HG03342 (cell line): ENCODE measurements at regions not wholly inside any gene's neighbourhood (a gene's known extent, or its start where the extent isn't known, plus 50 kb on each side); places are given as distances from the start of the nearest gene placed in this dataset.

Source experiments
- ATAC-seq: cut with Tn5 transposase; IDR thresholded peaks from one replicate; pipeline ENCODE4 v1.9.1; 2021; ENCODE audit warnings: mild to moderate bottlenecking, moderate library complexity; ENCODE audit not compliant: unreplicated experiment

DNA sequence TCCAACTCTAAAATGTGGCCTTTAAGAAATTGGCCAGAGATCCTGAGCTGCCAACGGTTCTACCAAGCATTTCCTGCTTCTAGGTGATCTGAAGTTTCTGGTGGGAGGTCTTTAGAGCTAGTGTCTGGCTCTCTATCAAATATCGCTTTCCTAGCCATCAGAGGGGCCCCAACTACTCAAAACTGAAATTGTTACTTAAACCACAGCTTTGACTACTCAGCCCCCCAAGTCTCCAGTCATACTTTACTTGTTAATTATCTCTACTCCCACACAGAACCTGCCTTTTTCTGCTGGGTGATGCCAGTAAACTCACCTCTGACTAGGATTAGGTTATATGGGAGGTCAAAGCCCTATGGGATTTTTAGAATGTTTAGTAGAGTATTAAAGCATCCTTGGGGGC is 95.1 kb downstream of the FASLG start:
- ATAC-seq = no peak

DNA sequence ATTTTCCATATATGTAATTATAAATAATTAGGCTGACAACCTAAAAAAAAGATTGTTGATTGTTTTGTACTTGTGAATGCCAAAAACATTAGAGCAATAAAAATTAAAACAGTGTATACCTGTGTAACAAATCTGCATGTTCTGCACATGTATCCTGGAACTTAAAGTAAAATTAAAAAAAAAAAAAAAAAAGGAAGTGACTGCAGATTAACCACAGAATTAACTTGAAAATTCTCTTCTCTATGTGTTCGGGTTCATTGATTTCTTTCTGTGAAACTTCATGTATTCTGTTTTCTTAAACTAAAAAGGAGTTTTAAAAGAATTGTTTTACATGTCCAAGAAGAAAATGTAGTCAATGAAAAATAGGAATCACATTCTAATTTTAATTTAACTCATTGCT is 95.7 kb downstream of the FASLG start:
- no peak for ATAC-seq

DNA sequence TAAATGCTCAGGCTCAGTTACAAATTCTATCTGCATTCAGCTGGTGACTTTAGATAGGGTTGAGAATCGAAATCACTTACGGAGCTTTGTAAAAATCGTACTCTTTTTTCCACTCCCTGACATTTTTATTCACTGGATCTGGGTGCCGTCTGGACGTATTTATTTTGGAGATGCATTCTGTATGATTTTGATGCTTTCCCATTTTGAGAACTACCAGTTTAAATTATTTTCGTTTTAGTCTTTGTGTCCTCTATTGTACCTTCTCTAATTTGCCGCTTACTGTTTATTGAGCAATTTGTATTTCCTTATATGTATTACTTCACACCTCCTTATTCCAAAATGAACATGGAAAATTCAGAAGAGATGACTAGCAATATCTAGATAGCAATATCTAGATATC is 96.2 kb downstream of the FASLG start:
- no peak for ATAC-seq

DNA sequence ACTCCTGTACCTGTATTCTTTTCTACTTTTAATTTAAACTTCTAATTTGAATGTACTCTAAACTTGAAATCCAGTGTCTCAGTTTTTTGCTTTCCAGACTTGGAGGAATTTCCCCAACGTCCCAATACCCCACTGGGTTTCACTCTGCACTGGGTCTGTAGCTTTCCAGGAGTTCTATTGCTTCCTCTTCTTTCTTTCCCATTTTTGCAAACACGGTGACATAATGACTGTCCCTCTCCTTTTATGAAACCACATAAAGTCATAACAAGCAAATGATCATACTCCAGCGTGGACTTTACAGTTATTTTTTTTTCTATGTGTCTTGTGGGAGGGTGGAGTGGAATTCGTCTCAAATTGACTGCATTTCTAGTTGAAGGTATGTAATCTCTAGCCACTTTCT is 97.1 kb downstream of the FASLG start:
- no peak for ATAC-seq

DNA sequence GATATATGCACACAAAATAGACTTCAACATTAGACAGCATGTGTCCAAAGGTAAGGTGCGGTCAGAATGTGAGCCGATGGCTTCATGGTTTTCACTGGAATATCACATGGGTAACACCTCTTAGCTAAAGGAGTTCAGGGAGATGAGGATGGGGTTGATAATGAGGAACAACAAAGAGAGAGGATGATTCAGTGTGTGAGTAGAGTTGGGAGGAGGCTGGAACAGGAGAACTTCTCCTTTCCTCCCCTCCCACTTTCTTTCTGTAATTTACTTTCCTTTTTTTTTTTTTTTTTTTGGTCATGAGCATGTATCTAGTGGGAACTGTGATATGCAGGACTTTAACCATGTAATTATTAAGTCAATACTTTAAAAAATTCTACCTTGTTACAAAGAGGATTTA is 99.4 kb downstream of the FASLG start:
- no peak for ATAC-seq

DNA sequence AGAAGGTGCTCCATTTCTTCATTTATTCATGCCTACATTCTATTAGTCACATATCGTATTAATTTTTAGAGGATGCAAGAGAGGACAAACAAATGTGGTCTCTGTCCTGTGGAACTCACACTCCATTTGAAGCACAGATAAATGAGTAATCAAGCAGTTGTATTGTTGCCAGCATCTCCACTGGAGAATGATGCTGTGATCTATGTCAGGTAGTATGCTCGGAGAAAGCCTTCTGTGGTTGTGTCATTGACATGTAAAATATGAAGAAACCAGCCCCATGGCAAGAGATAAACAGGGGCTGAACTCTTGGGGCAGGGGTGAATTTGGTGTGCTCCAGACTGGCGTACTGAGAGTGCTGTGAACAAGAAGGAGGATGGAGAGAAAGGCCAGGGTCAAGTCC is 101.2 kb downstream of the FASLG start:
- no peak for ATAC-seq

DNA sequence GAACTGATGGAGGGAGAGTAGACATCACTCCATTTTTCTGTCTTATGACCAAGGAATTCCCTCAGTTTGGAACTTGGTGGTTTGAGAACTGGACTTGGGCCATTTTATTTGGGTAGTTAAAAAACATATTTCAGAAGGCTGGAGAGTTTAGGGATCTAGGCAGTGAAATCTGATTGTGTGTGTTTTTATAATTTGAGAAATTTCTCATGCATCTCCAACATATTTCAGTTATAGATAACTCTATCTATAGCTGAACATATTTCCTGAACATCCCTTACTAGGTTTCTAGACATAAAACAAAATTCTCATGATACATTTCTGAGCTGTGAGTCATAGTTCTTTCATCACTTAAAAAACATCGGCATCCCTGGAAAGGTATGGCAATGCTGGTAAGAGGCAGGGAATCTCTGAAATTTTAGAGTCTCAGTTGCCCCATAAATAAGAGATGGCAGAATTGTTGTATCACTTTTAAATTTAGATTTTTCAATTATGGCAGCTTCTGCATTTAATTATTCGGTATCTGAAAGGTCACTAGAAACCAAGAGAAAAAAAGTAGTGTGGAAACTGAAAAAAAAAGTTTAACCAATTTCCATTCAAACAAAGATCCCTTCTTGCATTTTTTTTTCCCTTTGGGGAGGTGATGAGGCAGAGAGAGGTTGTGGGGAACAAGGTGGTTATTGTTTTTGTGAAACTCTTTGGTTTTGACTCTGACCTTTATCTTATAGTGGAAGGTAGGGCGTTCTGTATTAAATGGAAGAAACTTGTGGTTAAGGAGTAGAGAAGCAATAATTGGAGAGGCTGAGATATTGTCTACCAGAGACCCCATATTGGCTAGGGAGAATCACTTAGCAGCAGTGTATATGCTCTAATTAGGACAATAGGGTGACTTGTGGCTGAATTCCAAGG is 102.9 kb downstream of the FASLG start:
- no peak for ATAC-seq

DNA sequence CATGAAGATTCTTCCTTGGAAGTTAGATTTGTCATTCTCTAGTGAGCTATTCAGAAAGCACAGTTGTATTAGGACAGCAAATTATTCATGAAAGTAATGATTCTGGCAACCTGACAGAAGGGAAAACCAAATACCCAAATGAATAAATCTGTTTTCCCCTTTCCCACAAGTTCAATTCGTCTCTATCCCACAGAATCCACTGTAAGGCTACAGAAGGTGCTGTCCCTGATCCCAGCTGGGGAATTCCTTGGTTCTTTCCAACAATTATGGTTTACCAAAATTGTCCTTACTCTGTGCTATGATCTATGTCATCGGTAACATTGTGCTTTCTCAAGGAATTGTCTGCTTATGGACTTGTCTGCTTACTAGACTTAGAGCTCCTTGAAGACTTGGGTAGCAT is 104.2 kb downstream of the FASLG start:
- ATAC-seq = no peak

DNA sequence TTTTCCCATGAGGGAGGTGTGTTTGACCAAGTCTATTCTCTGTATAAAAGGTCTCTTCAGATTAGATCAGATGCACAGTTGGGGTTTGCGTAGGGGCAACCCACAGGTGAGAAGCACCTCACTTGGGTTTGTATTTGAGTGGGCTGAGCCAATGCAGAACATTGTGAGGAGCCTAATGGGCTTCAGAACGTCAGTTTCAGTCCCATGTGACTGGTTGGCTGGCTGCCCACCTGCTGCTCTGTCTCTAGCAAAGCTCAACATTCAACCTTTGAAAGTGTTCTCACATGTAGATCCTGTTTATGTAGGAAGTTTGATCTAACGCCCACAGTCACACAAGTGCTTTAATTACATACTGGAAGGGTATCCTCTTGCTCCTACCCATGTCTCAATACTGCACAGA is 105.5 kb downstream of the FASLG start:
- no peak for ATAC-seq

DNA sequence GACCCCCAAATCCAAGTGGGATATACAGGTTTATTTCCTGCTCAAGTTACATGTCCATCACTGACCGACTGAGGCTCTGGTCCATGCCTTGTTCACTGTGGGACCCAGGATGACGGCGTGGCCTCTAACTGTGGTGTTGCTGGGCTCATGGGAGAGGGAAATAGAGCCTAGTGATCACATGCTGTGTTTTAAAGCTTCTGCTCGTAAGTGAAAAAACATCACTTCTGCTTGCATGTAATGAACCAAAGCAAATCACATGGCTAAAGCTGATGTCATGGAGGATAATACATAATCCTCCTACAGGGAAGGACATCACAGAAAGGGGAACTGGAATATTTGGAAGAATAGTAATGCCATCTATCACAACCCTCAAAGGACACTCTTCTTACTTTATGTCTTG is 107.6 kb downstream of the FASLG start:
- no peak for ATAC-seq

DNA sequence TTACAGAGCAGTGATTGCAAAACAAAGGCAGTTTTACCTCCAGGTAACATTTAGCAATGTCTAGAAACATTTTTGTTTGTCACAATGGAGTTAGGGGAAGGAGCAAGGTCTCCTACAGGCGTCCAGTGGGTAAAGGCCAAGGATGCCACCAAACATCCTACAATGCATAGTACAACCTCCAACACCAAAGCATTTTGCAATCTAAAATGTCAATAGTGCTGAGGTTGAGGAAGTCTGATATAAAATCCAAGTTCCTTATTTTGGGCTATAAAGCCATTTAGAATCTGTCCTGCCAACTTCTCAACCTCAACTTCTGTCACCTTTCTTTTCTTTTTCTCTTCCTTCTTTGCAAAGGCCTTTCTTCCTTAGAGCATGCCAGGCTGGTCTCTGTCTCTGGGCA is 111.2 kb downstream of the FASLG start:
- ATAC-seq = no peak

DNA sequence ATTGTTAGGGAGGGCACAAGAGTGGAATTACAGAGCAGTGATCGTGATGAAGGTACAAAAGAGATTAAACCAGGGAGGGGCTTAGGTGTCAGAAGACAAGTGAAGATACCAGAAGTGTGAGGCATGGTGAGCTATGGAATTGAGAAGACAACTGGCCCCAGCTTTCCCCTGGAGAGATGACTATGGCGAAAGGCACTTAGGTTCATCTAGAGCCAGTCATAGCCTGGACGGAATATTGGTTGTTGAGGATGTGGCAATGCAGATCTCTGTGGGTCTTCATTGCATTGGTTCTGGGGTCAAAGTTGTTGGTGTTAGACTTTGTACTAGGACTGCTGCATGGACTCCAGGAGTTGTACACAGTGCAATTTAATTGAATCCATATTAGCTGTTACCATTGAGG is 115.7 kb downstream of the FASLG start:
- no peak for ATAC-seq

DNA sequence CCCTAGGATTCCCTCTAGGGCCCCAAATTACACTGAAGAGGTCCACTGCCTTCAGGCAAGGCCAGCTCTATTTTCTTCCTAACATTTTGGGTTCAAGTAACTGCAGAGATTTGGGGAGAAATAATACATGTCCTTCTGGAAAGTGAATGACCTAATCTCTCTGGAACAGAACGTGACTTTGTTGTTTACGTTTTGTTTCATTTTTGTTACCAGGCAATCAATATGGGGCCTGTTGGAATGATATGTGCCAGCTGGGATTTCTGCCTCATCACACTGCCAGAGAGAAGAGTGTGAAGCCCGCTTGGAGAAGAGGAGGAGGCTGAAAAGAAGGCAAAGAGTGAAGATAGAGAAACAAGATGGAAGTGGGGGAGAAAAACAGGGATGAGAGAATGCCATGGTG is 116.7 kb downstream of the FASLG start:
- ATAC-seq = no peak

DNA sequence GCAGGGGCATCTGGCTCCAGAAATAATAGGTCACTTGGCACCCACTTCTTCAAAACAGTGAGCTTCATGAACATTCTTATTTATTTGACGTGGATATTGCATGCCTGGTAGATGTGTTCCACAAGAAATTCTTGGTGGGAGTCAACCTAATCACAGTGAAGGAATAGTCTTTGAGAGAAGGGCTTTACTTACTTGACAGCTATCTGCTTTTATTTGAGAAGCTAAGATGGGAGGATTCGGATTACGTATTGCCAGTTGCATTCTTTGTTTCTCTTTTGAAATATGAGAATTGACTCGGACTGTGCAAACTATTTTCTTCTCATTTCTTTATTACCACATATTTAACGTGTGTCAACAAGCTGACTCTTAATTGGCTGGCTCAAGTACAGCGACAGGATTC is 117.2 kb downstream of the FASLG start:
- ATAC-seq = no peak

DNA sequence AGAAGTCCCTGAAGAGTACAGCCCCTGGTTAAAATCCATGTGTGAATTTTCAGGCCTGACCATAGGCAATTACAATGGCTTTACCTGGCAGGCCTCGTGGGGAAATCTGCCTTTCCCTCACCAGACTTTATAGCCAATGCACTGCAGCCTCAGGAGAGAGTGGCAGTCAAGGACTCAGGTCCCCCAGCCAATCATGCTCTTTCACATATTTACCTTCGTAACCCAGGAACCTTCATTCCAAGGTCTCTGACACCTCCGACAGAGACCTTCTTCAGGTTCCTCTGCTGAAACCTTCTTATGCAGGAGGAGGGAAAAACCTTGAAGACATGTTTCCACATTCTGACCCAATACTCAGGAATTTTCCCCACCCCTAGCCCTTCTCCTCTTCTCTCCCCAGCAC is 118.9 kb downstream of the FASLG start:
- no peak for ATAC-seq

DNA sequence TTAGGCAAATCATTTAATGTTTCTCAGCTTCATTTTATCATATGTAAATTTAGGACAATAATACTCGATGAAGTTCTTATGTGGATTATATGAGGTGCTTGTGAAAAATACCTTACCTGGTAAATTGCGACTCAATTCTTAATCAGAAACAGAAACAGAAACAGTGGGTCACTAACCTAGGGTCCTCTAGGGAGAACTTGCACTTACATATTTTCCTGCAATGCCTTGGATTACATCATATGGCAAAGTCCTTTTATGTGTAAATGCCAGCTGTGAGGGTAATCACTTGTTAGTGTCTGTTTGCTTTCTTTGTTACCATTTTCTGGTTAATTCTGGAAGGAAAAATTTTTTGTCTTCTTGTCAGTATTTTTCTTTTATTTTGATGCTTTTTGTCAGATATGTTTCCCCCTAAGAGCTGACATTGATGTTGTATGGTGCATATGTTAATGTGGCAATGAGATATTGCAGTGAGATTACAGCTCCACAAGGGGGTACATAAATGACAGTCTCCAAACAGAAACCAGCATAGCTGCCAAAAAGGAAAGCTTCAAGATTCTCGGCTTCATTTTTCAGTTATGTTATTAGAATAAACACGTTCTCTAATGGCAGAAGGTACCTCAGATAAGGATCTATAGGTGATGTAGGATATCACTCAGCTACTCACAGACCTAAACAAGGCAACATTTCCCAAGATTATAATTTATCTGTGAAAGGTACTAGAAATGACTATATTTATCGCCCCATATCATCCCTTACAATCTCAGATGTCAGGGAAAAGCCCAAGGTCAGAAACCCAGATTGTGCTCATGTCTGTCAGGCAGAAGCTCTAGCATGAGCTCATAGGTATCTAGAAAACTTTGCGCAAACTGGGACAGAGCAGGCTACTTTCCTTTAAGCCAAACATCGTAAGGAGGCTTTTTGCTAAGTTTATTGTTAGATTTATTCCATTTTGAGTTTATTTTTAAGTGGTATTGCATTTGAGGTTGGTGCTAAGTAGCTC is 119.9 kb downstream of the FASLG start:
- ATAC-seq = peak; percentile 82

DNA sequence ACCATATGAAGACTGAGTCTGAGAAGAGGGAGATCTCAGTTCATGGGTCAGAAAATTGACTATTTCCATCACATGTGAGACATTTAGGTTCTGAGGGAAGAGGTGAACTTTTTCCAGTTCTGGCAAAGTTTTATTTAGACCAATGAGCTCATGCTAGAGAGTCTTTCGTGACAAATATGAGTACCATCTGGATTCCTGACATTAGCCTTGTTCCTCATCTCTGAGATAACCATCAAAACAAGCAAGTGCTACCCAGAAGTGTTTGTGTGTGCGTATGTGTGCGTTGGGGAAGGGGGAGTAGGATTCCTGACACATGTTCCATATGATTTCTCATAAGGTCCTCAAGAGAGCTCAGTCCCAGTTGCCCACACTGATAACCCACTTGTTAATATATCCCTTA is 120.6 kb downstream of the FASLG start:
- no peak for ATAC-seq

DNA sequence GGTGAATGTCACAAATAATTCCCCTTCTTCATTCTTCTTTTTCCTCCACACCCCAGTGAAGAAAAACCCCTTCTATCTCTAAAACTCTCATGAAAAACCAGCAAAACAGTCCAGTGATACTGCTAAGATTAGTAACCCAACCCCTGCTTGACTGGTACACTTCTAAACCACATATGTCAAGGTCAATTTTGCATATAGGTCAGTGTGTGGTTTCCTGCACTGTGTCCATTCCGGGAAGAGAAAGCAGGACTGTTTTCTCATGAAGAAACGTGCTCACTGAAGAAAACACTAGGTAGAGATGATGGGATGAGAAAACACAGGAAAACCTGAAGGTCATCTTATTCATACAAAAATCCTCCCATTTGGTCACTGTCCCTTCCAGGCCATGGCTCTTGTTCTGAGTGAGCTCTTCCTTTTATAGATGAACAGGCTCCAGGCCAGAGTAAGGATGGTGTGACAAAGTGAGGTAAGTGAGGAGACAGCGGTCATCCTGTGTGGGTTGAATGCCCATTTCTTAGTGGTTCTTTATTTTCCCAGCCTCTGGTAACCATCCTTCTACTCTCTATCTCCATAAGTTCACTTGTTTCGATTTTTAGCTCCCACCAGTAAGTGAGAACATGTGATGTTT is 122.7 kb downstream of the FASLG start:
- peak; percentile 58 for ATAC-seq

DNA sequence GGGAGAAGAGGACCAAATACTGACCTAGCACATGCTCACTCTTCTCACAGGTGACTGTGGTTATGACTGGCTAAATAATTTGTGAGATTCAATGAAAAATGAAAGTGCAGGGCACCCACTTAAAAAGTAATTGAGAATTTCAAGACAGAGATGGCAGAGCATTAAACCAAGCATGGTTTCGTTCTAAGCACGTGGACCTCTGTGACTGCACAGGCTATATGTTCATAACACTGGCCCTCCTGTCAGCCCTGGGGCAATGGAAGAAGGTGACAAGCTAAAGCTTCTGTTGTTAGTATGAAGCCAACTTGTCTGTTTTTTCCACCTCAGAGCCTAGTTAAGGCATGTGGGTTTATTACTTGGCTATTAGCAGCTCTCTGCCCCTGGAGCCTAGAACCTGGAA is 130.9 kb downstream of the FASLG start:
- no peak for ATAC-seq

DNA sequence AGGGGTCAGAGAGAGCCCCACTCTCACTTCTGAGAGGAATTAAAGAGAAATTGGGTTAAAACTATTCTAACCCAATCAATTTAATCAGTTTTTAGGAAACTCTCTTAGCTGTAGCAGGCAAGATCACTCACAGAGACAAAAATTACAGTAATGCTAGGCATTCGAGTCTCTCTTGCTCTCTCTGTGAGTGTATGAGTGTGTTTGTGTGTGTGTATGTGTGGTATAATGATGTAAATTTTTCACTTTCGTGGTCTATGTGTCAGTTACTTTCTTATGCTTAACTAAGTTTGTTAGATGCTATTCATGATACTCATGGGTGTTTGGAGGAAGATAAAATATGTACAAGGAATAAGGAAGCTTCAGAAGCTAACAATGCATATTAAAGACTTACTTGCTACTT is 131.3 kb downstream of the FASLG start:
- ATAC-seq = no peak

DNA sequence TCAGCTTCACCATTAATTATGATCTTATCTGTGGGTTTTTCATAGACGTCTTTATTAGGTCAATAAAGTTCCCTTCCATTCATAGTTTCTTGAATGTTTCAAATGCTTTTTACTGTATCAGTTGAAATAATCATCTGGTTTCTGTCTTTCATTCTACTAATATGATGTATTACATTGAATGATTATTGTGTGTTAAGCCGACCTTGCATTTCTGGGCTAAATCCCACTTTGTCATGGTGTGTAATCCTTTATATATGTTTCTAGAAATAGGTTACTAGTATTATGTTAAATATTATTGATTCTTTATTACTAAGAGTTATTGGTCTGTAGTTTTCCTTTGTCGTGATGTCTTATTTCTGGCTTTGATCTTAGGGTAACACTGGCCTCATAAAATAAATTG is 134.9 kb downstream of the FASLG start:
- no peak for ATAC-seq
